Fibroblast of skin of right biceps (primary cell): ENCODE measurements at regions not wholly inside any gene's neighbourhood (a gene's known extent, or its start where the extent isn't known, plus 50 kb on each side); places are given as distances from the start of the nearest gene placed in this dataset.
A peak's percentile ranks its signal among the peaks of the same experiment; 100 is the strongest.

Source experiments
- DNase-seq: peaks from one replicate; pipeline ENCODE4 v3.0.0-alpha.2; 2013

DNA sequence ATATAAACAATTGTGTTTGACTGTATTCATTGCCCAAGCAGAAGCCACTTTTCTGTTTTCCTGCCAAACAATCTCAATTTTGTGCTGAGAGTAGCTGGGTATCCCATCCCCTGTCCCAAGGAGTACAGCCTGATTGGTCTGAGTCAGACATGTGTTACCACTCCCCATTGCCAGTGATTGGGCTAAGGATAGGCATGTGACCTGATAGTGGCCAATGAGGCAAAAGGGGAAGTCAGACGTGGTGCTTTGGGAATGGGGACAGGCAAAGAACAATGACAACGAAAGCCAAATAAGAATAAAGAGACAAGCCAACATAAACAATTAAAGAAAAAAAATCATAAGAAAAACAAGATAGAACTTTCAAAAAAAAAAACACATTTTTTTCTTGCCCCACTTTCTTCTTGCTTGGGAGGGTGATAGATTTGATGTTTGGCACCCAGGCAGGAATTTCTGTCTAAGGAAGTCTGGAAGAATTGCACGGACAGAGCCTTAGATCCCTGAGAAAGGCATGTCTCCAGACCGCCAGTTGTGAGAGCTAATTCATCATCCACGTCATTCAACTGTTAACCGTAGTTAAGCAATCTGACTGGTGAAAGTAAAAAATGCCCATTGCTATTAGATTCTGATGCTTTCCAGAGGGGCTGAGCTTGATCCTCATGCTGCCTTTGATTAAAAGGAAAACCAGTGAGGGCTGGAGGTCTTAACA is 626.6 kb upstream of the TMEM132C start:
- DNase-seq: peak; percentile 94

DNA sequence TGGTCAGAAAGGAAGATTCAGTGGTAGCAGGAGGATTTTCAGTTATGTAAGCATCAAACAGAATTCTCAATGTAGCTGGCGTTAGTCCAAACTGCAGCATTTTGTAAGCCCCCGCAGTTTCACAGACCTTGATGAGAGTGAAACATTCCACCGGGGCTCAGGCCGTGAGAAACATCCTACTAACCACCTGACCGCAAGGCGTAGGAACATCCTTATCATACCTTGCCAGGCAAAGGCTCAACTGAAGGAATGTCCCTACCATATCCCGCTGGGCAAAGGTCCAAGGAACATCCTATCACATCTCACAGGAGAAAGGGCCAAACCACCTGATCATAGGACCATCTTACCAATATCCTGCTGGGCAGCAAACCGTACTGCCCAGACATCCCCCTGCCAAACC is 624.8 kb upstream of the TMEM132C start:
- DNase-seq: no peak

DNA sequence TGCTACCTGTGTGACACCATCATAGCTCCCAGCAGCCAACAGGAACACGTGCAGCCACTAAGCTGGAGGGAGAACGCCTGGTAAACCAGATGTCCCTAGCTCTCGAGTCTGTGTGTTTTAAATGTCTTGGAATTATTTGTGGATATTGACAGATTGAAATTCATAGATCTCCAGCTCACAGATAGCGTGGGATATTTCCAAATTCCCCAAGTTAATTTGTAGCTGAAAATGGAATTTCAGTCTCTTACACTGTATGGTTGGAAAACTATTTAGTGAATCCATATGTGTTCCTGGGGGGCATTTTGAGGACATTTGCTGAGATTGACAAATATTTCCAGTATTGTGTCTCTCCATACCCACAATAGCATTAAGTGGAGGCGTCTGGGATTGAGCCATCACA is 618.6 kb upstream of the TMEM132C start:
- peak; percentile 68 for DNase-seq

DNA sequence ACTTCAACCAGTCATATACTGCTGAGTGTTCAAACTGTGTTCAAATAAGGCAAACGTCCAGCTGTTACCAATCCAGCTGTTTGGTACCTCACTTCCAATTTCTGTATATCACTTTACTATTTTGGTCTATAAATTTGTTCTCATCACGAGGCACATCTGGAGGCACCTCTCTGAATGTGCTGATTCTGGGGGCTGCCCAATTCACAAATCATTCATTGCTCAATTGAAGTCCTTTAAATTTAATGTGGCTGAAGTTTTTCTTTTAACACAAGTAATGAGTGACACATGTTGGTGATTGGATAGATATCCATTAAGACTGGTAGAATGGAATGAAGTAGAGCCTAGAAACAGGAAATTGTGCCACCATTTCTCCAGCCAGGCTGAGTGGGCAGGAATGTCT is 617.0 kb upstream of the TMEM132C start:
- no peak for DNase-seq

DNA sequence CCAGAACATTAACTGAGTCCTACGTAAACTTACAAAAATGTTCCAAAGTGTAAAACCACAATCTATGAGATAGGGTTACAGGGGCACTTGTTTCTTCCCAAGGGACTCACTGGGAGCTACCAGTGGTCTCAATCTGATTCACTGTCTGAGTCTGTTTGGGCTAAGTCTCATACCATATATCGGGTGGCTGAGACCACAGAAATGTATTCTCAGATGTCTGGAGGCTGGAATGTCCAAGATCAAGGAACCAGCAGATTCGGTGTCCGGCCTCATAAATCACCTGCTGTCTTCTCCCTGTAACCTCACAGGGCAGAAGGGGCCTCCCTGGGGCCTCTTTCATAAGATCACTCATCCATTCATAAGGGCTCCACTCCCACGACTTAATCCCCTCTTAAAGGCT is 616.3 kb upstream of the TMEM132C start:
- DNase-seq: peak; percentile 96

DNA sequence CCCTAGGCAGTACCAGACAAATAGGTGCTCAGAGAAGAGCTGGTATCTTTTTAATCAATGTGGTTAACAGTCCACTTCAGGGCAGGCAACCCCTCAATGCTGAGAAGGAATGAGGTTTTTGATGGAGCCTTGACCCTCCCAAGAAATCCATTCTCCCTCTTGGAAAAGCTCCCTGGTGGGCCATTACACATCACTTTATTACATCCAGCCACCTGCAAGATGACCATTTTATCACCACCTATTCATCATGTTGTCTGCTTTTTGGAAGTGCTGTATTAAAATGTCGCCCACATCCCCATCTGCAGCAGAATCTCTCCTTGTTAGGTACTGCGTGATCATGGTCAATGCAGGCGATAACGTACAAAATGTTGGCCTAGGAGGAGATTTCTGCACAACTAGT is 614.7 kb upstream of the TMEM132C start:
- no peak for DNase-seq

DNA sequence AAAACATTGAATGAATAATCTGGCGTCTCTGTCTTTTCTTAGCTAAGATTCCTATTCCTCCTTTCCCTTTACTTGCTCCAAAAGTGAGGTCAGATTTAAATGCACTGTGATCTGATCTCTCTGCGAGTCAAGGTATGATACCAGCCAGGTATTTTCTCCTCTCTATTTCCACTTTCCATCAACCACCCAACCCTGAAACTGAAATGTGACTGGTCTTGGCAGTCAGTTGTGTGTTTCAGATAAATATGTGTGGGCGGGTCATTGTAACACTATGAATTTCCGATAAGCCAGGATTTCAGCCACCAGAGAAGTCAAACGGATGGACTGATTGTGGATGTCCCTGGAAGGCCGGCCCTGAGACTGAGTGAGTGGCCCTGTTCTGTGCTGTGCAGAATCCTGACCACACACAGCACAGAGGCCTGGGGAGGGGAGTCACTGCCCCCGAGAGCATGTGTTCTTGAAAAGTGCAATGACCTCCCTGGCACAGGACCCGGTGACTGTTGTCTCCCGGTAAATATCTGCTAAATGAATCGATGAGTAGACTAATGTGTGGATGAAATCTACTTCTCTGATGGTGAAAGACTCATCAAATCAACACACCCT is 612.5 kb upstream of the TMEM132C start:
- no peak for DNase-seq

DNA sequence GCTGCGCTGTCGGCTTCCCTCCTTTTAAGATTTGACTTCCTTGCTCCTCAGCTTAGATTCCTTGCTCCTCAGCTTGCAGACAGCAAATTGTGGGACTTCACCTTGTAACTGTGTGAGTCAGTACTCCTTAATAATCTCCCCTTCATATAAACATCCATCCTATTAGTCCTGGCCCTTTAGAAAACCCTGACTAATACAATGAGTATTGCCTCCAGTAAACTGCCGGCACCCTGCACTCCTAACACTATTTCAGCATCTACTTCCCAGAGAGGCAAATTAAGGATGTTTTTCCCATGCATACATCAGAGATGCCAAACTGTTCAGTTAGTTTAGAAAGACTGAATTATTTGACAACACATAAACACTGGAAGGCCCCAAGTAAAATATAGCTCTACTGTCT is 611.3 kb upstream of the TMEM132C start:
- peak; percentile 92 for DNase-seq

DNA sequence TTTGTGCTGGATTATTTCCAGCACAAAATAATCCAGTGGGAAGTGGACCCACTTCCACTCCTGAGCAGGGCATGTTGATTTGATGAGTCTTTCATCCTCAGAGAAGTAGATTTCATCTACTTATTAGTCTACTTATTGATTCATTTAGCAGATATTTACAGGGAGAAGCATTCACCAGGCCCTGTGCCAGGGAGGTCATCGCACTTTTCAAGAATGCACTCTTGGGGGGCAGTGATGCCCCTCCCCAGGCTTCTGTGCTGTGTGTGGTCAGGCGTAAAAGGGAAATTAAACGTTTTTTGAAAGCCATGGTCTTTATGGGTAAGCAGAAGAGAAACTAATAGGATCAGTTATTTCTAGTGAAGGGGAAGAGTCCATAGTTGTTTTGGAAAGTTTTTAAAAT is 610.7 kb upstream of the TMEM132C start:
- DNase-seq: peak; percentile 74

DNA sequence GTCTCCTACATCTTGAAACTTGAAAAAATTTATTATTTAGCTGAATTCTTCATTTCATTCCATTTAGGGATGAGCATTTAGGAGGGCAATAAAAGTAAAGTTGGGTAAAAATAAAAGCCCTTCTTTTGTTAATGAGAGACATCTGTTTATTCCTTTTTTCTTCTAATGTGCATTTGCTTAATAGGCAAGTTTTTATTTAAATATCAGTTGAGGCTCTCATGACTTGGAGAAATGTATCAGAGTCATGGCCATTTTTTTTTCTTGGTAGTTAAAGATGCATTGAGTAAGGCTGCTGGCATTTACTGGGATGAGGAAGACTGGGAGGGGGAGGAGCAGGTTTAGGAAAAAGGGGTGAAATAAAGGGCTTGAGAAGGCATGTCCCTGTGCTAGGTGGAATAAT is 609.9 kb upstream of the TMEM132C start:
- peak; percentile 61 for DNase-seq

DNA sequence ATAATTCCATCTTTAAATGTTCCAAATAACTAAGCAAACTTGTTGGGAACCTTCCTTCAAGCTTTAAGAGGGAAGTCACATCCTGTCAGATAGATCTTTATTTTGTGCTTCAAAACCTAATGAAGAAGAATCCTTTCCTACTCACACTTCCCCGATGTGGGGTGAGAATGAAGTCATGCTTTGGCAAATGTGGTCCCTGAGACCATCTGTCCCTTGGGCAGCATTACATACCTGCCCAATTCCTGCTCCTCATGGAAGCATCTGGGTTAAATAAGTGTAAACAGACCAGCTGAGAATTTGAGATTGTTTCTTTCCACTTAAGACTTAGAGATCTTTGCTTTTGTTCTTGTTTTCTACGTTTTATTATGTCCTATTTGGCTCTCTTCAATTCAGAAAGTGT is 606.0 kb upstream of the TMEM132C start:
- no peak for DNase-seq

DNA sequence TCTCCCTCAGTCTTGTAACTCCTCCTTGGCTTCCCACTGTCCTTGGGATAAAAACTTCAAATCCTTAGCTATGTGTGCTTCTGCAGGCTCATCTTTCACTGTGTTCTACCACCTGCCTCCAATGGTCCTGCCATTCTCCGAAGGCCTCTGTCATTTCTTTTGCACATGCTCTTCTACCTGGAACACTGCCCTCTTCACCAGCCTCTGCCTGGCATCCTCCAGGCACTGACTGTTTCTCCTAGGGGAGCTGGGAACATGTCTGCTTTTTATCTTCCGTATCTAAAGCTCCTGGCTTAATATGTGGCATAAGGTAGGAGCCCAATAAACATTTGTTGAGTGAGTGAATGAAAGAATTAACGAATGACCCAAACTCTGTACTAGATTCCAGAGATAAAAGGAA is 603.3 kb upstream of the TMEM132C start:
- no peak for DNase-seq

DNA sequence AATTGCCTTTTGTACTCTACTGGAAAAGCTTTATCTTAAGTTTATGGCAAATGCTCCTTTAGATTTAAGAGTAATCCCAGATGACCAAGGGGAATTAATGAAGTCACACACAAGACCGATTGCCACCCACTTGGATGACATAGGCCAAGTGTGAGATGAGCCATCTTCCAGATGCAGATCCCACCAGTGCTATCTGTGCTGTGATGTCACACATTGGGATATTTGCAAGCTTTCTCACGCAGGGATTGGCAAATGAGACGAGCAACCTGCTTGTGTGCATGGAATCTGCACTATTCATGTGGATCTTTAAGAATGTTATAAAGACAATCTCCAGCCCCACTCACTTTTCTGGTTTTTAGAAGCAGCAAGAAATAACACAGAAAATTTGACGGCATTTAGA is 602.1 kb upstream of the TMEM132C start:
- DNase-seq: no peak

DNA sequence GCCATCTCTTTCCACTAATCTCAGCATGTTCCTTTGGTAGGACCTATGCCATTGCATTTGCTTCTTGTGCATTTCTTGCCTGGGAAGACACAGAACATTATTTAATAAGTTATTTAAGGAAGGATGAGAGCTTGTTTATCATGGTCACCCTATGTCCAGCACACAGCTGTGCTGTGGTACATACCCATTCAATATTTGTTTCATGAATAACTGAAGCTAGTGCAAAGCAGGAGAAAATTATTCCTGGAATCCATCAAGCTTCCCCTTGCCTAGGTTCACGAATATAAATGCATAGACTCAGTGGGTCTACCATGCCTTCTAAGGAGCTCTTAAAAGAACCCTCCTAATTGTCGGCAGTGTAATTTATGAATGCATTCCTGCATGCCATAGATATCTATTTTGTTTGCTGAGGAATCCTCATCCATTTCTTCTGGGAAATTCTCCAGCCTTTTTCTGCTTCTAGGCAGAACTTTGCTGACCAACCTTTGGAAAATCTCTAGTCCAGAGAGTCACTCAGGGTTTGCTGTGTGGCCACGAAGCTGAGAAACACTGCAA is 599.8 kb upstream of the TMEM132C start:
- DNase-seq: peak; percentile 39

DNA sequence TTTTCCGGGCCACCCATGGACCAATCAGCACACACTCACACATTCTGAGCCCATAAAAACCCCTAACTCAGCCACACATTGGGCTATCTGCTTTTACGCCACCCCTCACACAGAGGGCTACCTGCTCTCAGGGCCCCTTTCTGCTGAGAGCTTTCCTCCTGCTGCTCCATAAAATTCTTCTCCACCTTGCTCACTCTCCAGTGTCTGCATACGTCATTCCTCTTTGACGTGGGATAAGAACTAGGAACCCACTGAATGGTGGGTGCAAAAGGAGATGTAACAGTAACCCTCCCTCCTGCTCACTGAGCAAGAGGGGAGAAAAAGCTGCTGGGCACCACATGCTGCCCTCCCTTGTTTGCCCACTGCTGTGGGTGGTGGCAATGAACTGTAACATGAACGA is 596.7 kb upstream of the TMEM132C start:
- no peak for DNase-seq

DNA sequence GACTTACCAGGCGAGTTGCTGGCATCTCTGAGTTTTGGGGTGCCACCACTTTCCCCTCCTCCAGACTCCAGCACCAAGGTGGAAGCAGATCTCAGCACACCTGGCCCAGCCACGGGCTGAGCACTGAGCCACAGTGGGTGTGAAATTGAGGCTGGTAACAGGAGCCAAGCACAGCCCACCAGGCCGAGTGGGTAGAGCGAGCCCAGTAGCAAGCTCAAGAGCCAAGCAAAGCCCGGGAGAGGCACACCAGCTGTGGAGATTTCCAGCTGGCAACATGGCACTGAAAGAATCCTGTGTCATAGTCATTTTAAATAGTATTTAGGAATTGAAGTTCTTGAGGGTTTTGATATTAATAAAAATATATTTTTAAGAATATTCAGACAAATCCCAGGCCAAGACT is 596.2 kb upstream of the TMEM132C start:
- no peak for DNase-seq

DNA sequence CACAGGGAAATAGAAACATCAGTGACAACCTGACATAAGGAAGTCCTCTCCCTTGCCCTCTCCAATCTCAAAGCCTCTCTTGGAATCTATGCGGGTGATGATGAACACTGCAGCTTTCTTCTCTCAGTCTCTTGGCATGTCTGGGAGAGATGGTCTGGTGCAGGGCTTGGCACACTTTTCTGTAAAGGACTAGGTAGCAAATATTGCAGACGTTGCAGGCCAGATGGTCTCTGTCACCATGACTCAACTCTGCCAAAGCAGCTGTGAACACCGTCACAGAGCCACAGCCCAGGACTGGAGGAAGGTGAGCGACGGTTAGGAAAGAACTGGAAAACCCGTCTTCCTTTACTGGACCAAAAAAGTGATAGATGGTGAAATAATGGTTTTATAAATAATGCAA is 591.0 kb upstream of the TMEM132C start:
- no peak for DNase-seq

DNA sequence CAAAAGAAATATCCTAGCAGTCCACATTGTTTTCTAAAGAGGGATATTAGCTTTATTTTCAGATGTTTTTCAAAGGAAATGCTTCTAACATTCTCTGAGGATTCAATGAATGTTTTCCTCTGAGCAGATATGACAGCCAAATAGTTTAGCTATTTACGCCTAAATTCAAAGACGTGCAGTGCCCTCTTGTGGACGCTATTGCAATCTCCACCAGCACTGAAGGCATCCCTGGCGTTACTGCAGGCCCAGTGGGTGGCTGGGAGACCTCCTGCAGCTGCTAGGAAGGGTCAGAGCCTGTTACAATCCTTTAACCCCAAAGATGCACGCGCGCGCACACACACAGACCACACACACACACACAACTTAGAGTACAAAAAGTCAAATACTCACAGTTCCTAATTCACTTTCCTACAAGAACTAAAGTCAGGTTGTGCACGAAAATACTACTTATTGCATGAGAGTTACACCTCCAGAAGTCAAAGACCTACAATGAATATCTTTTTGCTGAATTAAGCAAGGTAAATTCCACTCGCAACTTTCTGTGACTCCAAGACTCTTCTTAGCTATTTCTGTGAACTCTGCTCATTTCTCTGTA is 589.3 kb upstream of the TMEM132C start:
- peak; percentile 80 for DNase-seq

DNA sequence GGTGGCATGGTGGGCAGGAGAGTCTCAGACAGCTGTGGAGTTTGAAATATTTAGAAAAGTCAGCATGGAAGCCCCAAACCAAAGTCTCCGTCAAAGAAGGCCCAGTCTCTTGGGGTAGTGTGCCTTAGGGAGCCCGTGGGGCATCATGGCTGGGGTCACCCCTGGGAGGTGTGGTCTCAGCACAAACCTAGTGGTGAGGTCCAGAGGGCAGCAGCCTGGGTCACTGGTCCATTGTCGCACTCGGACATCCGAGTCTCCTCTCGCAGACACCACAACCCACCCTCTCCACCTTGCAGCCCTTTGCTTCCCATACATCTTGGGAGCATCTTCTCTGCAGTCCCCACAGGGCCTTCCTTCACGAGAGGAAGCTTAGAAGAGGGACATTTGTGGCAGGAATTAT is 588.0 kb upstream of the TMEM132C start:
- no peak for DNase-seq

DNA sequence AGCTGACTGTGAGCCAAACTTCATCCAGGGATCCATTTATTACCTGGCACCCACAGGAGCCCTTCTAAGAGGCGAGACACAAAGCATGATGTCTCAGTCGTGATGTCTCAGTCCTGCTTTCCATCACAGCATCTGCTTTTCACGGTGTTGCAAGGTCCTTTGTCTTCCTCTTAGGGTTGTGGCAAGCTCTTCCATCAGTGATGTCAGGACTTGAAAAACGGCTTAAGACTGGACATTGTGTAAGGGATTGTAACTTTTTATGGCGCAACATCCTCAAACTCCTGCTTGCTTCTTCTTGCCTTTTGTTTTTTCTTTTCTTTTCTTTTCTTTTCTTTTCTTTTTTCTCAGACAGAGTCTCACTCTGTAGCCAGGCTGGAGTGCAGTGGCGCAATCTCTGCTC is 586.5 kb upstream of the TMEM132C start:
- DNase-seq: no peak

DNA sequence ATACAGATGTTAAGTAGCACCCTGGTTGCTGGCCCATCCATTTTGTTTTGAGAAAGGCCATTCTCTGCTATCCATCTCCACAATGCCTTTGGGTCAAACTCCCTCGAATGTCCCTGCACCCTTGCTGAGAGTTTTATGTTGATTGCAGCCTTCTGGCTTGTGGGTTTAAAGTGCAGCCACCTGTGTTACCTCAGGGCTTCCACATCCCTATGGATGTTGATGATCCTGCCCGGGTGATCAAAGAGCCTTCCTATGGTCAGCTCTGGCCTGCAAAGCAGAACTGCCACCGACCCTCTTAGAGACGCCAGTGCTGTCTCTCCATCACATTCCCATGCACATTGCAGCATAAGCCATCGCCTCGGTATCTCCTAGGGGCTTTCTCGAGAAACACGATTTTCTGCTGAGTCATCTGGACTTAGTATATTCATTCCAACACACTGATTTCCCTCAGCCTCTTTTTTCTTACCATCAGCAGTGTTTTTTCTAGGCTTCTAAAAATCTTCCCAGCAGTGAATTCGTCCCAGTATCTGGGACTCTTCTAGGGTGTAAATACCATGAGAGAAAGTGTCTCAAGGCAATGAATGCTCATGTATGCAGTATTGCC is 585.7 kb upstream of the TMEM132C start:
- no peak for DNase-seq

DNA sequence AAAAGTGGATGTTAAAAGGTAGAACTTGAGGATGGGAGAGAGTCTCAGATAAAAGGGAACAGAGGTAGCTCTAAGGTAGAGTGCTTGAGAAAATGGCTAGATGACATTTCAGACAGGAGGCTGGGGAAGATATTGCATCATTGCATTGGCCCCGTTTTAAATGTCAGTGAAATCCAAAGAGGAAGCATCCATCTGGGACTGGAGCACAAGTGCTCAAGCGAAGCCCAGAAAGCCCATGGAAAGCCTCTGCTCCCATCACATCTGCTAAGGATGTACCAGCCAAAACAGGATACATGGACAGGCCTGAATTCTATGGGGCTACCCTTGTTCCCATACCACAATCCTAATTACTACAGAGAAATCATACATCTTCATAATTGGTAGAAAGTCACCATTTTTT is 581.5 kb upstream of the TMEM132C start:
- no peak for DNase-seq

DNA sequence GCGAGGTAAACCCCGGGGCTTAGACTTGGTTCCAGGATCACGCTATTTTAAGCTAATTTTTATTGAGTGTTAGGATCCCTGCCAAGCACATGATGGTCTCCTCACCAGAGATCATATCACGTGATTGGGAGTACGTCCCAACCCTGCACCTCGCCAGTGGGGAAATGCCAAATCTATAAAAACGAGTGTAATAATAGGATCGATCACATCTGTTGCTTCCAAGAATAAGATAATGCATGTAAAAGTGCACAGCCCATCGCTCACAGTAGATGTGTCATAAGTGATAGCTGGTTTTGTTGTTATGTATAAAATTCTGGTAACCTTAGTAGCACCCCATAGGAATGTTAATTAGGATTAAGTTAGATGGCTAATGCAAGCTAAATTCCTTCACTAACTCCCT is 581.0 kb upstream of the TMEM132C start:
- DNase-seq: peak; percentile 57

DNA sequence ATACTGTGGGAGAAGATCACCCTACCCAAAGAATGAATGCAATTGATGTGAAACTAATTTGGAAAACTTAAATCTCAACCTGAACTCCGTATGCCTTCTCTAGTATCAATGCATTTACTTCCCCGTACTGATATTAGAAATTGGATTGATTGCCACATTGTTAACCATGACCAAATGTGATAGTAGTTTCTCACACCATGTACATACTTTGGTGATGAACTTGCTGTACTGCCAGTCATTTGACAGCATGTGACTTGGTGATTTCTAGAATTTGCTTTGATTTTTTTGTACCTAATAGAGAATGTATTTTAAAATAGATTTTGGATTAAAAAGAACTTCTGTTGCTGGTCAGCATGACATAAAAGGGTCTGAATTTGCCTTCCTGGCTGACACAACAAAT is 579.8 kb upstream of the TMEM132C start:
- DNase-seq: no peak
